ENCODE measurements at regions not wholly inside any gene's neighbourhood (a gene's known extent, or its start where the extent isn't known, plus 50 kb on each side); places are given as distances from the start of the nearest gene placed in this dataset.

DNA sequence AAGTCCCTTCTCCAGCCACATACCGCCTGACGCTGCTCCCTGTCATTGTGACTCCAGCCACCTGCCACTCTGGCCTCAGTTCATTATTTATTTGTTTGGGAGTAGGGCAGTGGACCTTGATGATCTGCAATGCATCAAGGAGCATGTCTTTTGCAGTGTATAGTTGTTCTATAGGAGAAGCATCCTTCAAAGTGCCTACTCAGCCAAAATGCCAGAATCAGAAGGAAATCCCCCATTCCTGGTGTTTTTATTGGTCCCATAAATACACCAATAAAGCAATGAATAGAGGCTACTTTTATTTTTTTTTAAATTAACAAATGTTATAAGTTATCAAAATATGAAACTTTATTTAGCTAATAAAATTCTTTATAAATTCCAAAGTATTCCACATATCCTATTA, 123.8 kb upstream of the NSMCE3 start:
- TF ChIP-seq GLI4 (tag by site-specific recombination; IDR thresholded peaks at IDR 0.05) (no peak), ZNF571 (tag by site-specific recombination; IDR thresholded peaks at IDR 0.05) (no peak), ZBTB21 (tag by site-specific recombination; IDR thresholded peaks at IDR 0.05) (no peak), ZNF560 (tag by site-specific recombination; IDR thresholded peaks at IDR 0.05; ENCODE audit: borderline replicate concordance) (no peak)
